Kasumi-1 (cell line): ENCODE measurements at regions not wholly inside any gene's neighbourhood (a gene's known extent, or its start where the extent isn't known, plus 50 kb on each side); places are given as distances from the start of the nearest gene placed in this dataset.

Experiments used
- DNase-seq, 2 experiments: peaks; one replicate each; lab custom pipeline; 2025; lab: John Stamatoyannopoulos, UW

- no peak for DNase-seq
Observed at GRCh38 chr1:56442290-56442877, 137.0 kb downstream of the PLPP3 start.

DNA sequence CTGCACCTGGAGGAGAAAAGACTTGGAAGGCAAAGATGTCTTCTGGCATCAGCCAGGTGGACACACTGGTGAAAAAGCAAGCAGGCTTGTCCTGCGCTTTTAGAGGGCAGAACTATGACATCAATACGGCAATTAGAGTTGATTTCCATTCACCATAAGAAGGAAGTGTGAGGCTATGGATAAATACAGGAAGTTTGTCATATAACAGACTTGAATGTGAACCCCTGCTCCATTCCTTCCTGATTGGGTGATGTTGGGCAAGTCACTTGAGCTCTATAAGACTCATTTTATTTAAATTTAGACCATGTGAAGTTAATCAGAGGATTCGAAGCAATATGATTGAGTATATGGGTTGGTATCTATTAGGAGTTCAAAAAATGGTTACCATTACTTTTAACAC, 137.8 kb downstream of the PLPP3 start:
- no peak for DNase-seq

DNA sequence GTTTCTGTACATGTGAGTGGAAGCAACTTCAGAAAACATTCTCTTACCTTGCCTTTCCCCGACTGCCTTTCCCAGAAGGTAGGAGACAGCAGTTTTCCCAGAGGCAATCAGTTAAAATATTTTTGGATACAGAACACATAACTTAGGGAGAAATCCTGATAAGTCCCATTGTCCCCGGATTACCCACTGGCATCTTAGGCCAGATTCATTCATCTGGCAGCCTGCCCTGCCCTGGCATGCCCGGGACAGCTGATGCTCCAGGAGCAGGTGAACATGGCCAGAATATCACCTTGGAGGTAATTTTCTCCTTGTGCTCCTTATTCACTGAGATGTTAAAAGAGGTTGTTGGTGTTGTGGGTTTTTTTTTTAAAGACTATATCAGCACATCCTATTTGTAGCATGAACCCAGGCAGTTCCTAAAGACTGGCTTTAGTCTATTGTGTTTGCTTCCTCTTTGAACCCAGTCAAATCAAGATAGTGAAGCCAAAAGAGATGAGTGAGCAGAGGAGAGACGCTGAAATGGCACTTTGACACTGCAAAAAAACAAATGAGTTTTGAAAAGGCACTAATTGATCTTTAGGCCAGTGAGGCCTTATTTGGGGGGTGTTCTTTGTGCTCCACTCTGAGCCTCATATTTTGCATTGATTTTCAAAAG, 139.6 kb downstream of the PLPP3 start:
- DNase-seq: no peak

- no peak for DNase-seq
Observed at GRCh38 chr1:56438901-56439551, 140.3 kb downstream of the PLPP3 start.

DNA sequence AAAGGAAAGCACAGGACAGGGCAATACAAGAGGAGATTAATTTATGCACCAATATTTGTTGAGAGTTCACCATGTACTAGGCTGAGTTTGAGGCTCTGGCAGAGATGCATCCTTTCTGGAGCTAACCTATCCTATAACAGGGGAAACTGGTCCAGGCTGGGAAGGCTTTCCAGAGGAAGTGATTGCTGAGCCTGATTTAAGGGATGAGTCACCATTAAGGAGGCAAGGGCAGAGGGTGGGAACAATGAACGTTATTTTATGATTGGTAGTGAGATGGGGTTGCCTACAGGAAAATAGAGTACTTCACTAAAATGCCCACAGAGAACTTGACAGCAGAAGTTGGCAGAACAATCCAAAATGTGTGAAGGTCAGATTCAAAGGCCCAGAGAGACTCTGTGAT, 141.4 kb downstream of the PLPP3 start:
- no peak for DNase-seq

DNA sequence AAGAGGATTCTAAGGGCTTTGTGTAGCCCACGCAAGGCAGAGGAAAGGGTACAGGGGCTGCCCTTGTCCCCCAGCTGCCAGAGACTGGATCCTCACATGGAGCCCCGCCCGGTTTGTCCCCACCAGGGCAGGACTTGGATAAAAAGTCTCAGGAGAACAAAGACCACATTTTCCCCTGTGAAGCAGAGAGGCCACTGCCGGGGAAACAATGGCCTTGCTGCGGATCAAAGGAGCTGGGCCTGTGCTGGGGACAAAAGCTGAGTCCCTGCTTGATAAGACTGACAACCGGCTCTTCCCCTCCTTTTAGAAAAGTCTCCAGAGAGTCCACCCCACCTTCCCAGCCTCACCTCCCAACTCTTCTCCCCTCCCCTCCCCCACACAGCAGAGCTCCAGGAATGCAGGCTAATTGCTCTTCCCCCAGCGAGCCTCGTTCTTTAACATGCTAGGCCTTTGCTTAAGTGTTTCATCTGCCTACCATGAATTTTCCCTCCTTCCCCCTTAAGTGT, 142.4 kb downstream of the PLPP3 start:
- DNase-seq: no peak

GRCh38 chr1:56436296-56436695, 143.1 kb downstream of the PLPP3 start:
- no peak for DNase-seq

DNA sequence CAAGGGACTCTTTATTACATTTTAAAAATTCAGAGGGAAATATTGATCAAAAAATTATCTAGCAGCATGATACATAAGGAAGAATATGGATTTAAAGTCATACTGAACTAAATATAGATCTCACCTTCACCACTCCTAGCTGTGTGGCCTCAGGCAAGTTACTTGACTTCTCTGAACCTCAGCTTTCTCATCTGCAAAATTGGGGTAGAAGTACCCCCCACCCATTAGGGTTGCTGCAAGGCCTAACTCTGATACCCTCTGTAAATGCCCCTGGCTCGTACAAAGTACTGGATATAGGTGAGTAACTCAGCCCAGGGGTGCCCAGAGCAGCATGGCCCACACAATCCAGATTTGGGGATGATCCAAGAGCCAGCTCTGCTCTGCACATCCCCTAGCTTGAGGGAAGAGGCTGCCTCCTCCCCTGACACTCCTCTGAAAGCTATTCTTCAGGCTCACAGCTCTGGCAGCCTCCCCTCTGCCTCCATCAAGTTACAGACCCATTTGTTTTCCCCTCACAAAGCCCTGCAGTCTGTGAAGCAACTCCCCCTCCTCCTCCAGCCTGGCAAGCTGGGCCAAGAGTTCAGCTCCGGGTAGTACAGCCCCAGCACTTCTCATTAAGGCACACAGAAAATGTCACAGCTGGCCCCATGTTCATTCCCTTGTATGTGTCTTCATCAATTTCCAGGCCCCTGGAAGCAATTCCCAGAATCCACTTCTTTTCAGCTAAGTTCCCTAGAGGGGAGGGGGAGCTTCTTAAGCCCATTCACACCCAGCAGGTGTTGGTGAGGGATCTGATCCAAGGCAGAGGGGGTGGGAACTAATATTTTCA, 143.7 kb downstream of the PLPP3 start:
- no peak for DNase-seq

GRCh38 chr1:56434740-56435139, 144.6 kb downstream of the PLPP3 start:
- DNase-seq: no peak

- DNase-seq: no peak
Observed at GRCh38 chr1:56434025-56434424, 145.3 kb downstream of the PLPP3 start.

- no peak for DNase-seq
Observed at GRCh38 chr1:56433056-56433577, 146.2 kb downstream of the PLPP3 start.

DNA sequence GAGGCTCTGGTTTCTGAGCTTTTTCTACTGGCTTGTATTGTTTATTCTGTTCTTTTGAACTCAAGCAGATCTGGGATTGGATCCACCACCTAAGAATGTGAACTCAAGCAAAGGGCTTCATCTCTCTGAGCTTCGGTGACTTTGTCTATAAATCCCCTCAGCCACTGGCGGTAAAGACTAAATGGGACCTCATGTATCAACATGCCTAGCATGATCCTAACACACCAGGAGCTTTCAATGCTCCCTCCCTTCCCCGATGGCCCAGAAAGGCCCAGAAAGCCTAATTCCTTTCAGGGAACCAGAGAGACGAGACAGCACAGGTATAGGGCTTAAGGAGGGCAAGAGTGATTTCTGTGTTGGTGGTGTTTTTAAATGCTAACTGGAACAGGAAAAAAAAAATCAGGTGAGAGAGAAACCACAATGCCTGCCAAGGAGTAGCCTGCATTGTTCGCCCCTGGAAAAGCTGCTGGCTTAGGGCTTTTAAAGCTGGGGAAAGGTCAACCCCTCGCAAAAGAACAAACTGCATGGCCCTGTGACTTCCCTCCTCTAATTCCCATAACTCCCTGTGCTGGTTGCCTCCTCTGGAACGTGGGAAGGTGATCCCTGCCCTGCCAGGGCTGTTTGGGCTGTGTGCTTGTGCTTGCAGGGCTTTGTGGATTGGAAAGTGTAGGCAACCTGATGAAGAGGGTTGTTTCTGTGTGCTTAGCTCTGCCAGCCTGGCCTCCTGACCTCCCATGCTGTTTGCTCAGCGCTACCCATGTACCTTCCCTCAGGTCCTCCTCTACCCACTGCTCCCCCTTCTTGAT, 147.0 kb downstream of the PLPP3 start:
- DNase-seq: no peak

DNA sequence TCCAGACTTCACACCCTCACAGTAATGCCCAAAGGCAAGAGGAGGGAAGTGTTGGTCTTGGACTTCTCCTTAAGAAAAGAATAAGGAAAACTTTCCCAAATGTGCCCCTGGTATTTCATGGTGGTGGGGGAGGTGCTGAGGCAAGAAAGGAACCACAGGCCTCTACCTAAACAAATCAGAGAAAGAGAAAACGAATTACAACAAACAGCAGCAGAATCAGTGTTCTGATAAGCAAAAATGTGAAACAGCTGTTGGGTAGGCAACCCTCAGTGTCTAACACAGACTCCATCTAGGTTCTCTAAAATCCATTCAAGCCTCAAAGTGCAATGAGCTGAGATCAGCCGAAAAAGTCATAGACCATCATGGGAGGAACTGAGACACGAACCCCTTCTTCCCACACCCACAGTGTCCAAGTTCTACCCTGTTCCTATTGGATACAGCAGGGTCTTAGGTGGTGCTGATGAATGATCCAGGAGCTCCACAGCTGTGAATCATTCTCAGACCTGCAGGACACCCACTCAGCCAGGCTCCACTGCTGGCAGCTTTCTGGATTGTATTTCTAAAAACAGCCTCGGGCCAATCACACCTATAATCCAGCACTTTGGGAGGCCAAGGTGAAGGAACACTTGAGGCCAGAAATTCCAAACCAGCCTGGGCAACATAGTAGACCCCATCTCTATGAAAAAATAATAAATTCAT, 149.1 kb downstream of the PLPP3 start:
- DNase-seq: no peak

- no peak for DNase-seq
Observed at GRCh38 chr1:56429288-56429687, 150.1 kb downstream of the PLPP3 start.

DNA sequence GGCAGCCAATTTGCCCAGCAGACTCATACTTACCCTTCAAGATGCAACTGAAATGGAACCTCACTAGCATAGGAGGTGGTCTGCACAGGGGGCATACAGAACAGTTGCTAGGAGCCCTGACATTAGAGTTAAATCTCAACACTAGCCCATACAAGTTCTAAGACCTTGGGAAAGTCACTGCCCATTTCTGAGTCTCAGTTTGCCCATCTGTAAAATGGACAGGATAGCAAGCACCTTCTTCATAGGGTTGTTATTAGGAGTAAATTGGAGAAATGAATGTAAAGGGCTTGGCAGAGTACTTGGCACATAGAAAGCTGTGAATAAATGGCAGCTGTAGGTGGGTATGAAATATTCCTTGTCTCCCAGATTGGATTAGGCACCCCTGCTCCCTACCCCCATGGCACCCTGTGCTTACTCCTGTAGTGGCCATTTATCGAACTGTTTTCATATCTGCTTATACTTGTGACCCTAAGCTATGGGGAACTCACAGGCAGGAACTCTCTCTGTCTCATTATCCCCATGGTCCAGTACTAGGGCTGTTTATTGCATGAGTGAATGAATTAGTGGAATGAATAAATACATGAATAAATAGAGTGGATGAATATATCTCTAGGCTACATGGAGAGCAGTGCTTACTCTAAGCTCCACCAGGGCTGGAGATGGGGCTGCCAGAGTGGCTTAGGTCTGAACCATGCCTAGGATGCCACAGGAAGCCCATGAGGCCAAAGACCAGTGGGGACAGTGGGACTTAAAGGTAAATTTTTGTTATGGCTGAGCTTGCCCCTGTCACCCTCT, 152.6 kb downstream of the PLPP3 start:
- DNase-seq: no peak

DNA sequence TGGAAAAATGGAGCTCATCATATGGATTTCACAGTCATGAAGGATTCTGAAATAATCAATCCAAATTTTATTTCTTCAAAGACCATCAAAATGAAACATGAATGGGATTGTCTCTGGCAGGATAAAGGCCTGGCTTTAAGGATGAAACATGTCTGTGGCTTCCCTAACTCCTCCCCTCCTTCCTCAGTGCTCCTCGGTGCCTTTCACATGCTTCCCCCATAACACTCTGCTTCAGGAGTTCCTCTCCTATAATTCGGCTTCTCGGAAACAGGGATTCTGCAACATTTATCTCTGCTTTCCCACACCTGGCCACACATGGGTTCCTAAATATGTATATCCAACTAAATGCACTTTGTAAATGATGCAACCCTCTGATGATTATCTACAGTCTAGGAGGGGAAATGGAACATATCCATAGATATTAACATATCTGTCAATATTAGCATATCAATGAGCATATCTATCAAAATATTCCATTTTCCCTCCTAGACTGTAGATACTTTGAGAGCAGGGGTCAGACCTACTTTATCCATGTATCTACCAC, 153.8 kb downstream of the PLPP3 start:
- peak in 1 of 2 experiments; percentile 5 for DNase-seq

GRCh38 chr1:56424744-56425493, 154.4 kb downstream of the PLPP3 start:
- DNase-seq: peak; percentile 91 to 95

DNA sequence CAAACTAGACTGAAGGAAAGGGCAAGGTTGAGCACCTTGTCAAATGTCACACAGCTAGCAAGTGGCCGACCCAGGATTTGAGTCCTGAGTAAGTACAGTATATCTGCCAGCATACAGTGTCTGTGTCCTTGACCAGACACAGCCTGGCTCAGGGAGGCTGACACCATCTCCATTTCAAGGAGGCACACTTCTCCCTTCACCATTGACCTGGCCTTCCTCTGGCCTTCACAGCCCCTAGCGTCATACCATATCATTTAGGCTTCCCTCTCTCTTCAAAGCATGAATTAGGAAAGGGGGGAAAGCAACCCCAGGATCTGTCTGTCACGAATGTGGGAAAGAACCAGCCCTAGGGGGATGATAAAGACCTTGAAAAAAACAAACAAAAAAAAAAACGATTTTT, 155.6 kb downstream of the PLPP3 start:
- no peak for DNase-seq

GRCh38 chr1:56418151-56418631, 161.2 kb downstream of the PLPP3 start:
- no peak for DNase-seq
